ENCODE measurements at regions not wholly inside any gene's neighbourhood (a gene's known extent, or its start where the extent isn't known, plus 50 kb on each side); places are given as distances from the start of the nearest gene placed in this dataset.

GRCh38 chr16:51224317-51224716, 73.2 kb upstream of the SALL1 start:
- TF ChIP-seq EZH2 (IDR thresholded peaks at IDR 0.05; ENCODE audit: low read depth) (no peak), CTCF (conservative IDR thresholded peaks at IDR 0.05) (no peak)
- no peaks in the 10 kb centered on the region for H4K20me1 ChIP-seq (ENCODE audit: insufficient read depth)
- no peak overlapping the region for H3K4me2 ChIP-seq
- H3K9me3 ChIP-seq (ENCODE audit: insufficient read depth, low read depth), result no peaks in the 10 kb centered on the region
- no peak overlapping the region for H3K4me3 ChIP-seq
- no peak overlapping the region for H2AFZ ChIP-seq
- intact Hi-C loops (cut with micrococcal nuclease; ENCODE audit: unreplicated experiment), result no loop called here
- BruUV-seq (replicated peaks), result no TSS peak
- no peak for DNase-seq
- H3K79me2 ChIP-seq (ENCODE audit: low read depth), result no peaks in the 10 kb centered on the region
- no peaks in the 10 kb centered on the region for H3K9me2 ChIP-seq (ENCODE audit: insufficient read depth)
- peaks cover 37% of the 10 kb centered on the region for H3K27me3 ChIP-seq (ENCODE audit: insufficient read depth, low read depth)
- ChIA-PET CTCF (no interaction called here), POLR2A (ENCODE audit: unreplicated experiment) (no interaction called here)
- no peak overlapping the region for H3K27ac ChIP-seq
- H3K36me3 ChIP-seq (ENCODE audit: low read depth), result no peaks in the 10 kb centered on the region
- H3K4me1 ChIP-seq (replicated peaks; ENCODE audit: insufficient read depth), result no peaks in the 10 kb centered on the region
- H3F3A ChIP-seq (ENCODE audit: insufficient read depth, low read depth), result no peaks in the 10 kb centered on the region

GRCh38 chr16:51222016-51222415, 70.9 kb upstream of the SALL1 start:
- DNase-seq, result no peak
- BruUV-seq (replicated peaks), result no TSS peak

GRCh38 chr16:51211148-51211547, 60.1 kb upstream of the SALL1 start:
- Histone ChIP-seq H3K9me2 (ENCODE audit: insufficient read depth) (no peaks in the 10 kb centered on the region), H3K27me3 (ENCODE audit: insufficient read depth, low read depth) (no peaks in the 10 kb centered on the region), H4K20me1 (ENCODE audit: insufficient read depth) (no peaks in the 10 kb centered on the region), H2AFZ (no peak overlapping the region), H3K4me1 (replicated peaks; ENCODE audit: insufficient read depth) (no peaks in the 10 kb centered on the region), H3K27ac (no peak overlapping the region), H3K79me2 (ENCODE audit: low read depth) (no peaks in the 10 kb centered on the region), H3K9me3 (ENCODE audit: insufficient read depth, low read depth) (no peaks in the 10 kb centered on the region), H3F3A (ENCODE audit: insufficient read depth, low read depth) (no peaks in the 10 kb centered on the region), H3K4me3 (no peak overlapping the region), H3K36me3 (ENCODE audit: low read depth) (no peaks in the 10 kb centered on the region), H3K4me2 (no peak overlapping the region)
- ChIA-PET POLR2A (ENCODE audit: unreplicated experiment) (no interaction called here), CTCF (no interaction called here)
- intact Hi-C loops (cut with micrococcal nuclease; ENCODE audit: unreplicated experiment), result no loop called here
- BruUV-seq (replicated peaks), result no TSS peak
- TF ChIP-seq CTCF (conservative IDR thresholded peaks at IDR 0.05) (no peak), EZH2 (IDR thresholded peaks at IDR 0.05; ENCODE audit: low read depth) (no peak)
- no peak for DNase-seq

More at GRCh38 chr16:51222016-51222415, 70.9 kb upstream of the SALL1 start:
- Histone ChIP-seq H3F3A (ENCODE audit: insufficient read depth, low read depth) (no peaks in the 10 kb centered on the region), H3K4me2 (no peak overlapping the region), H3K4me3 (no peak overlapping the region), H3K27me3 (ENCODE audit: insufficient read depth, low read depth) (peaks cover 37% of the 10 kb centered on the region), H3K27ac (no peak overlapping the region), H3K9me3 (ENCODE audit: insufficient read depth, low read depth) (no peaks in the 10 kb centered on the region), H3K9me2 (ENCODE audit: insufficient read depth) (no peaks in the 10 kb centered on the region), H3K4me1 (replicated peaks; ENCODE audit: insufficient read depth) (no peaks in the 10 kb centered on the region), H3K79me2 (ENCODE audit: low read depth) (no peaks in the 10 kb centered on the region), H2AFZ (no peak overlapping the region), H3K36me3 (ENCODE audit: low read depth) (no peaks in the 10 kb centered on the region), H4K20me1 (ENCODE audit: insufficient read depth) (no peaks in the 10 kb centered on the region)
- CTCF ChIA-PET, result no interaction called here
- intact Hi-C loops (cut with micrococcal nuclease; ENCODE audit: unreplicated experiment), result no loop called here
- POLR2A ChIA-PET (ENCODE audit: unreplicated experiment), result no interaction called here
- TF ChIP-seq CTCF (conservative IDR thresholded peaks at IDR 0.05) (no peak), EZH2 (IDR thresholded peaks at IDR 0.05; ENCODE audit: low read depth) (no peak)
